ENCODE measurements at regions not wholly inside any gene's neighbourhood (a gene's known extent, or its start where the extent isn't known, plus 50 kb on each side); places are given as distances from the start of the nearest gene placed in this dataset.

GRCh38 chr13:63605962-63606361, 2190.3 kb upstream of the PCDH20 start:
- ATAC-seq (ENCODE audit: low read depth), result no peak
- Mint-ChIP-seq H3K27me3 (no peaks in the 10 kb centered on the region), H3K4me1 (no peaks in the 10 kb centered on the region), H3K9me3 (peaks cover 9% of the 10 kb centered on the region), H3K4me3 (no peak overlapping the region), H3K36me3 (no peaks in the 10 kb centered on the region), H3K27ac (no peak overlapping the region)
- no peak for DNase-seq (ENCODE audit: low spot score in 2 of 2)

- Mint-ChIP-seq H3K4me1 (no peaks in the 10 kb centered on the region), H3K9me3 (peaks cover 9% of the 10 kb centered on the region)
These were observed 2189.8 kb upstream of the PCDH20 start for GRCh38 chr13:63605403-63605802.

GRCh38 chr13:63595811-63596210, 2180.2 kb upstream of the PCDH20 start:
- ATAC-seq (ENCODE audit: low read depth) (no peak), DNase-seq (ENCODE audit: low spot score in 2 of 2) (no peak)
- no peak overlapping the region for H3K27ac Mint-ChIP-seq
- H3K36me3 Mint-ChIP-seq, result no peaks in the 10 kb centered on the region
- no peak overlapping the region for H3K4me3 Mint-ChIP-seq
- H3K9me3 Mint-ChIP-seq, result peaks cover 2% of the 10 kb centered on the region
- H3K27me3 Mint-ChIP-seq, result no peaks in the 10 kb centered on the region
- no peaks in the 10 kb centered on the region for H3K4me1 Mint-ChIP-seq

More at GRCh38 chr13:63605403-63605802, 2189.8 kb upstream of the PCDH20 start:
- H3K27me3 Mint-ChIP-seq, result no peaks in the 10 kb centered on the region
- no peaks in the 10 kb centered on the region for H3K36me3 Mint-ChIP-seq
- no peak for ATAC-seq (ENCODE audit: low read depth)
- H3K27ac Mint-ChIP-seq, result no peak overlapping the region
- no peak for DNase-seq (ENCODE audit: low spot score in 2 of 2)
- no peak overlapping the region for H3K4me3 Mint-ChIP-seq

GRCh38 chr13:63586467-63586866, 2170.8 kb upstream of the PCDH20 start:
- H3K9me3 Mint-ChIP-seq, result peaks cover 3% of the 10 kb centered on the region

GRCh38 chr13:63578796-63579195, 2163.1 kb upstream of the PCDH20 start:
- Mint-ChIP-seq H3K36me3 (no peaks in the 10 kb centered on the region), H3K9me3 (peaks cover 12% of the 10 kb centered on the region)

More at GRCh38 chr13:63586467-63586866, 2170.8 kb upstream of the PCDH20 start:
- Mint-ChIP-seq H3K36me3 (no peaks in the 10 kb centered on the region), H3K27me3 (no peaks in the 10 kb centered on the region), H3K27ac (no peak overlapping the region), H3K4me1 (no peaks in the 10 kb centered on the region), H3K4me3 (no peak overlapping the region)
- ATAC-seq (ENCODE audit: low read depth) (no peak), DNase-seq (ENCODE audit: low spot score in 2 of 2) (no peak)

GRCh38 chr13:63567031-63567430, 2151.4 kb upstream of the PCDH20 start:
- no peak for ATAC-seq (ENCODE audit: low read depth)
- DNase-seq (ENCODE audit: low spot score in 2 of 2), result no peak
- Mint-ChIP-seq H3K27me3 (no peaks in the 10 kb centered on the region), H3K36me3 (no peaks in the 10 kb centered on the region), H3K27ac (no peak overlapping the region), H3K9me3 (peaks cover 3% of the 10 kb centered on the region), H3K4me1 (no peaks in the 10 kb centered on the region), H3K4me3 (no peak overlapping the region)

More at GRCh38 chr13:63578796-63579195, 2163.1 kb upstream of the PCDH20 start:
- Mint-ChIP-seq H3K4me1 (no peaks in the 10 kb centered on the region), H3K27ac (no peak overlapping the region), H3K4me3 (no peak overlapping the region), H3K27me3 (no peaks in the 10 kb centered on the region)
- ATAC-seq (ENCODE audit: low read depth), result no peak
- no peak for DNase-seq (ENCODE audit: low spot score in 2 of 2)

- H3K27me3 Mint-ChIP-seq, result no peaks in the 10 kb centered on the region
- no peak overlapping the region for H3K27ac Mint-ChIP-seq
- no peaks in the 10 kb centered on the region for H3K36me3 Mint-ChIP-seq
- ATAC-seq (ENCODE audit: low read depth) (no peak), DNase-seq (ENCODE audit: low spot score in 2 of 2) (no peak)
- no peaks in the 10 kb centered on the region for H3K4me1 Mint-ChIP-seq
- H3K4me3 Mint-ChIP-seq, result no peak overlapping the region
- no peaks in the 10 kb centered on the region for H3K9me3 Mint-ChIP-seq
These were observed 2138.5 kb upstream of the PCDH20 start for GRCh38 chr13:63554157-63554556.

- H3K4me3 Mint-ChIP-seq, result no peak overlapping the region
- no peaks in the 10 kb centered on the region for H3K4me1 Mint-ChIP-seq
- no peak for DNase-seq (ENCODE audit: low spot score in 2 of 2)
- H3K9me3 Mint-ChIP-seq, result no peaks in the 10 kb centered on the region
- no peaks in the 10 kb centered on the region for H3K27me3 Mint-ChIP-seq
- no peak for ATAC-seq (ENCODE audit: low read depth)
- no peaks in the 10 kb centered on the region for H3K36me3 Mint-ChIP-seq
- no peak overlapping the region for H3K27ac Mint-ChIP-seq
These were observed 2136.1 kb upstream of the PCDH20 start for GRCh38 chr13:63551731-63552130.

GRCh38 chr13:63546524-63546923, 2130.9 kb upstream of the PCDH20 start:
- no peak for ATAC-seq (ENCODE audit: low read depth)
- Mint-ChIP-seq H3K27ac (no peak overlapping the region), H3K9me3 (peaks cover 2% of the 10 kb centered on the region), H3K4me3 (no peak overlapping the region), H3K4me1 (no peaks in the 10 kb centered on the region), H3K27me3 (no peaks in the 10 kb centered on the region), H3K36me3 (no peaks in the 10 kb centered on the region)
- DNase-seq (ENCODE audit: low spot score in 2 of 2), result no peak

GRCh38 chr13:63542770-63543169, 2127.1 kb upstream of the PCDH20 start:
- H3K27ac Mint-ChIP-seq, result no peak overlapping the region
- H3K4me1 Mint-ChIP-seq, result no peaks in the 10 kb centered on the region
- no peaks in the 10 kb centered on the region for H3K27me3 Mint-ChIP-seq
- DNase-seq (ENCODE audit: low spot score in 2 of 2) (no peak), ATAC-seq (ENCODE audit: low read depth) (no peak)
- H3K9me3 Mint-ChIP-seq, result peaks cover 5% of the 10 kb centered on the region
- H3K4me3 Mint-ChIP-seq, result no peak overlapping the region
- no peaks in the 10 kb centered on the region for H3K36me3 Mint-ChIP-seq

- peaks cover 7% of the 10 kb centered on the region for H3K9me3 Mint-ChIP-seq
- no peaks in the 10 kb centered on the region for H3K4me1 Mint-ChIP-seq
- ATAC-seq (ENCODE audit: low read depth), result no peak
- no peak for DNase-seq (ENCODE audit: low spot score in 2 of 2)
- H3K4me3 Mint-ChIP-seq, result no peak overlapping the region
- H3K27me3 Mint-ChIP-seq, result no peaks in the 10 kb centered on the region
- no peaks in the 10 kb centered on the region for H3K36me3 Mint-ChIP-seq
- H3K27ac Mint-ChIP-seq, result no peak overlapping the region
These were observed 2125.7 kb upstream of the PCDH20 start for GRCh38 chr13:63541336-63541735.

GRCh38 chr13:63540061-63540460, 2124.4 kb upstream of the PCDH20 start:
- H3K27me3 Mint-ChIP-seq, result no peaks in the 10 kb centered on the region
- no peak overlapping the region for H3K27ac Mint-ChIP-seq
- H3K9me3 Mint-ChIP-seq, result peaks cover 7% of the 10 kb centered on the region
- no peak for ATAC-seq (ENCODE audit: low read depth)
- DNase-seq (ENCODE audit: low spot score in 2 of 2), result no peak
- no peak overlapping the region for H3K4me3 Mint-ChIP-seq
- H3K36me3 Mint-ChIP-seq, result no peaks in the 10 kb centered on the region
- no peaks in the 10 kb centered on the region for H3K4me1 Mint-ChIP-seq

- no peak overlapping the region for H3K4me3 Mint-ChIP-seq
- H3K36me3 Mint-ChIP-seq, result no peaks in the 10 kb centered on the region
- no peak overlapping the region for H3K27ac Mint-ChIP-seq
- no peaks in the 10 kb centered on the region for H3K27me3 Mint-ChIP-seq
- DNase-seq (ENCODE audit: low spot score in 2 of 2), result no peak
- H3K4me1 Mint-ChIP-seq, result no peaks in the 10 kb centered on the region
- peaks cover 7% of the 10 kb centered on the region for H3K9me3 Mint-ChIP-seq
- no peak for ATAC-seq (ENCODE audit: low read depth)
These were observed 2101.7 kb upstream of the PCDH20 start for GRCh38 chr13:63517371-63517770.

GRCh38 chr13:63516124-63516523, 2100.5 kb upstream of the PCDH20 start:
- ATAC-seq (ENCODE audit: low read depth) (no peak), DNase-seq (ENCODE audit: low spot score in 2 of 2) (no peak)
- H3K4me3 Mint-ChIP-seq, result no peak overlapping the region
- H3K36me3 Mint-ChIP-seq, result no peaks in the 10 kb centered on the region
- H3K27me3 Mint-ChIP-seq, result no peaks in the 10 kb centered on the region
- peaks cover 6% of the 10 kb centered on the region for H3K9me3 Mint-ChIP-seq
- no peaks in the 10 kb centered on the region for H3K4me1 Mint-ChIP-seq
- H3K27ac Mint-ChIP-seq, result no peak overlapping the region

- H3K27me3 Mint-ChIP-seq, result no peaks in the 10 kb centered on the region
- H3K9me3 Mint-ChIP-seq, result peaks cover 8% of the 10 kb centered on the region
- H3K4me1 Mint-ChIP-seq, result no peaks in the 10 kb centered on the region
- no peak for DNase-seq (ENCODE audit: low spot score in 2 of 2)
- no peak overlapping the region for H3K27ac Mint-ChIP-seq
- H3K36me3 Mint-ChIP-seq, result no peaks in the 10 kb centered on the region
- no peak overlapping the region for H3K4me3 Mint-ChIP-seq
- ATAC-seq (ENCODE audit: low read depth), result no peak
These were observed 2099.2 kb upstream of the PCDH20 start for GRCh38 chr13:63514886-63515285.

Measured in memory B cell (primary cell).